ENCODE measurements at regions not wholly inside any gene's neighbourhood (a gene's known extent, or its start where the extent isn't known, plus 50 kb on each side); places are given as distances from the start of the nearest gene placed in this dataset.

DNA sequence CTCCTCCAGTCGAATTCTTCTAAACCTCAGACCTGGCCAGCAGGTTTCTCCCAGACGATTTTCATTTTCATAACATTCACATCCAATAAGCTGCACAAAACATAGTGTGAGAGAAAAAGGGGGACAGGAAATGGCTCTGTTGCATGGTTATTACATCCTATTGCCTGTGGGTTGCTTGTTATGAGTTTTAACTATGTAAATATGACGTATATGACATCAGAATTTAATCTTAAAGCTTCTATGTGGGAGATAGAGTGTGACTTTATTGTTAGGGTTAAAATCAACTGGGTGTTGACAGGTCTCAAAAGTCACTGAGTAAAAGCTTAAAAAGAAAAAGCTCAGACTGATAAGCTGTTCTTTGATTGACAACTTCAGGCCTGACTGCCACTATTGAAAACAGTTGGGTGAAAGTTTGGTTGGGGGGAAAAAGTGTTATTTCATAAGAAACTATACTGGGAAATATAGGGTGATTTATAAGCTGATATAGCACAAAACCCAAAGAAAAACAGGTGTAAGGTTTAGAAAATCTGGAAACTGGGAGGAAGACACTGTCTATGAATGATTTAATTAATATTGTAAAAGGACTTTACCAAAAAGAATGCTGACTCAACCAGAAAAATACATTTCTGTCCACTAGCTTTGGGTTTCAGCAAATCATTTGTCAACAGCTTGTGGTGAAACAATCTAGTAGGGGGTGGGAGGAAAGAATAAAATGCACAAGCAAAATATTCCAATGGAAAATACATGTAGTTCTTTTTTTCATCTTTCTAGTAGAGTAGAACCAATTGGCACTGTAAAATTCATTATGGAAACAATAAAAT lies 134.1 kb upstream of the CEP162 start:
- FAIRE-seq (no peak), DNase-seq (ENCODE audit: low spot score in 2 of 2) (no peak)

DNA sequence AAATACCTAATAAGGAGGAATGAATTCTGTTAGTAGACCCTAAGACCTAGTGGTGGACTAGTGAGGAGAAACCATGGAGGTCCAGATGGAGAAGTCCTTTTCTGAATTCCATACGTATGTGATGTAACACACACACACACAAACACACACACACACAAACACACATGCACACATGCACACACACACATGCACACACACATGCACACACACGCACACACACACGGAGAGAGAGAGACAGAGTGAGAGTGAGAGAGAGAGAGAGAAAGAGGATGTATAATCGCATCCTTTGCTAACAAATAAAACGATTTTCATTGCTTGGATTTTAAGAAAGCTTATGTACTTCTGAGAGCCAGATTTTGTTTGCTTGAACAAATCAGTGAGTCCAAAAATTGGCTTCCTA lies 132.6 kb upstream of the CEP162 start:
- FAIRE-seq (no peak), DNase-seq (ENCODE audit: low spot score in 2 of 2) (no peak)

DNA sequence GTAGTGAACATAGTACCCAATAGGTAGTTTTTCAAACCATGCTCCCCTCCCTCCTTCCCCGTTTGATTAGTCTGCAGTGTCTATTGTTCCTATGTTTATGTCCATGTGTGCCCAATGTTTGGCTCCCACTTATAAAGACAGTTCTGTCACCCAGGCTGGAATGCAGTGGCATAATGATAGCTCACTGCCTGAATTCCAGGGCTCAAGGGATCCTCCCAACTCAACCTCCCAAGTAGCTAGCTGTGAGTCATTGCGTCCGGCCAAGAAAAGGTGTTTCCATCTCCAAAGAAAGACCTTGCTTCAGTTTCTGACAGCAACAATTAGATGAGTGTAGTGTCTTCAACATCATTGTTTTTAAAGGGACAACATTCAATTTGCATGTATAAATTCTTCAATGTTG lies 131.1 kb upstream of the CEP162 start:
- no peak for FAIRE-seq
- DNase-seq (ENCODE audit: low spot score in 2 of 2) = no peak

DNA sequence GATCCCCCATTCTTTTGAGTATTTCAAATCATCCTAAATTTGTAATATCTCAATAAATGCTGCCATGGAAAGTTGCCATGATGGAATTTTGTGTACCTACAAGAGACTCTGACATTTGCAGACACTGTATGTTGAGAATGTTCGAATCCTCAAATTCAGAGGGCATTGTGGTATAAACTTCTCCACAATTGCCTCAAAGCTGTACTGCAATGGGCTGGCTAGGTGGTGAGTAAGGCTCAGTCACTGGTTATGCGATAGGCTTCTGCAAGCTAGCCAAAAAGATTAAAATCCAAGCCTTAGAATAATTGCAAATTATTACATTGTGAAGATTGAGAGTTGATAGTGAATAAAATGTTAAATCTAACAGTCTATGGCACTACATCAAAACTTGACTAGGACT lies 130.2 kb upstream of the CEP162 start:
- DNase-seq (ENCODE audit: low spot score in 2 of 2) (no peak), FAIRE-seq (no peak)

DNA sequence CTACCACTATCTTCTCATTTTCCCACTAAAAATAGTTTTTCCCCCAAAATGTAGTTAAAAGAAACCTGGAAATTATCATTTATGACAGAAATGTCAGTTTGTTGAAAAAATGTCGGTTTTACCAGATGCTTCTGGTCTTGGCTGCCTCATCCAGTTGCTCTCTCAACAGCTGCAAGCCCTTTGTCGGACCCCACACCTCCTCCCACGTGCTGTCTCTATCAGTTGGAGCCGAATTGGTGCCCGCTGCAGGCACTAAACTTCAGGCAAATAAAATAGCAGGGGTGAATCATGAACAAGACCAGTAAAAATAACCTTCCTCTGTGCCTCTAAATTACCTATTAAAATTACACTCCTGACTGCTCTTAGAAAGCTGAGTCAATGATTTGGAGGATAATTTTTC lies 129.5 kb upstream of the CEP162 start:
- DNase-seq (ENCODE audit: low spot score in 2 of 2) (no peak), FAIRE-seq (no peak)

DNA sequence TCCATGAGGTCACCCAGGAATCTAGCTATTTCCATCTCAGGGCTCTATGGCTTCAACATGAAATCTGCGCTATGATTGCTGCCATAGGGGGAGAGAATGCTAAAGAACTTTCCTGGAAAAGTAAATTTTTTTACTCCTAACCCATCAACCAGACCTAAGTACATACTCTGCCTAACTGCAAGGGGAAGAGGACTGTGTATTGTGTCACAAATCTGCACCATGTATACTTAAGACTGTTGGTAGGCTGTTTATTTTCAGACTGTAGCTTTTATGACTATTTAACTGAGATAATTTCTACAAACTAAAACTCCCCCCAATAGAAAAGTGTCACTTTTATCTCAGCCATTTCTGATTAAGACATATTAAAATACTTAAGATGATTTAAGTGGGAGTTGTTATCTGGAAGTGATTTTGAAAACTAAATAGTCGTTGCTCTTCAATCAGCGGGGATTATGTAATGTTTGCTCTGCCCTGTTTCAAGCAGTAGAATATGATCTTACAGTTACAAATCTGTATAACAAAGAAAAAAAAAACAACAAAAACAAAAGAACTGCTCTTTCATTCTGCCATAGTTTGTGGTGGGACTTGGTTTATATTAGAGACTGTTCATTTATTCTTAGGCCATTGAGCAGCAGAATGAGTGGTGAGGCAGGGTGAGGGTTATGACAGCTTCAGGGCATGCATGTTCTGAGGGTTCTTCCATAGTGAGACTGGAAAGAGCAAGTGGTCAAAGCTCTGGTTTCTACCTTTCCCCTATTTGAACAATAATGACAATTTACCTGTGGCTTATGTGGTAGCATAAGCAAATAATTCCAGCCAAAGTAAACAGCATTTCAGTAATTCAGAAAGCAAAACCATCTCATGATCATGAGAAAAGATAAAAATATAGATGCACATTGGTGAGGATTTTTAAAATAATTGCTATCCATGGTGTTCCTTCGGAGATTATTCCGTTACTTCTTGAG lies 126.3 kb upstream of the CEP162 start:
- DNase-seq (ENCODE audit: low spot score in 2 of 2) (no peak), FAIRE-seq (no peak)

DNA sequence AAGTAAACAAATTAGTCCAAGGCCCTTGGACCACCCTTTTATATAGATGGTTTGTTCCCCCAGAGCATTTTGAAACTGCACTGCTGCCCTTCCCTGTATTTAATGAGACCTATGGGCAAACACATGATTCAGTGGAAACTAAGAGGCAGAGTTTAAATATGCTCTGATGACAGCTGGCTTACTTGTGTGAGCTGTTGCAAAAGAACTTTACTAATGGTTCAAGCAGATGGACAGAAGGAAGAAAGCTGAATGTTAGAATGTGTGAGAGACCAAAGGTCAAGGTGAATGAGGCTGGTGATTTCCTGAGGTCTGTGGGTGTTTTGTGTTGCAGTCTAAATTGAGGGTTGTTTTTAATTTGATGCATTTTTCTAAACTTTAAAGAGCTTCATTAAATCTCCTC lies 123.0 kb upstream of the CEP162 start:
- FAIRE-seq (no peak), DNase-seq (ENCODE audit: low spot score in 2 of 2) (no peak)

DNA sequence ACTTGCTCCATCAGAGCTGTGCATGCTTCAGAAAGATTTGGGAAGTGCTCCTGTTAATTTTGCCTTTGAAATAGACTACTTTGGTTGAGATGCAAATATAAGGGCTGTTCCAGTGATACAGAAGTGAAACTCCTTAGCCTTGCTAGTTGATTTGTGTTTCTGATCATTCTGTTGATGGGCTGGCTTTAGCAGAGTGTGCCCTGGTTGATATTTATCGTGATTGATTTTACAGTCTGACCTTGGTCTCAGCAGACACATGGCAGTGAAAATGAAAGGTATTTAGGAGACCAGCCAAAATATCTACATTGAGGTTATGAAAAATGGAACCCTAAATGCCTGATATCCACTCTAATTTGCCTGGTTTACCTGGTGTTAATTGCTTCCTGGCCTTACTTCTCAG lies 122.1 kb upstream of the CEP162 start:
- FAIRE-seq = no peak
- no peak for DNase-seq (ENCODE audit: low spot score in 2 of 2)

DNA sequence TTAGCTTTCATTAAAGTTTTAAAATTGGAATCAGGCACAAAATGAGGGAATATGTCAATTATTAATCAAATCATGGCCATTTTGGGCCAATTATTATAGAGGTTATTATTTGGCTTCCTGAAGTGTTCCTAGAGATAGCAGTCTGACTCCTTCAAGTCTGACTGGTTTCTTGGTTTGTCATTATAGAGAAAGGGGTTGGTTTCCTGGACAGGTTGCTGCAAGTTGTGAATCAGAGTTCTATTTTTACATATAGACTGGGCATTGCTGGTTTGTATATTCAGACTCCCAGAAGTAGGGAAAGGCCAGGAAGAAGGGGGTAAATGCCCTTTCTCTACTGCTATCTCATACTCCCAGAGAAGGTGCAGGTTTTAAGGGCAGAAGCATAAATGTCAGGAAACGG lies 121.4 kb upstream of the CEP162 start:
- DNase-seq (ENCODE audit: low spot score in 2 of 2) (no peak), FAIRE-seq (no peak)

DNA sequence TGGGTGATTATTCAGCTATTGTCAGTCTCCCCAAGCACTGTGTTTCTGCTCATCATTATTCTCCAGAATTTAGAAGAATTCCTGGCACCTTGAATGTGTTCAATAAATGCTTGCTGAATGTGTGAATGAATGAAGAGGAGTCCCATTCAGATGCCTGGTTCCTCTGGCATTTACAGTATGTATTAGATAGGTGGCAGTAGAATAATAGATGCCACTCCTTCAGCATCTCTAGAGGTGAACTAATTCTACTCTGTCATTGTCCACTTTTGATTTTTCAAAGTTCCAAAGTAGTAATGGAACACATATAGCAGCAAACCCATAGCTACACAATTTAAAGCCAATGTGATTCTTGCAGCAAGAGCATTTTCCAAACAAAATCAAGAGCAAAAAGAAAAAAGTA lies 118.9 kb upstream of the CEP162 start:
- FAIRE-seq (no peak), DNase-seq (ENCODE audit: low spot score in 2 of 2) (no peak)

DNA sequence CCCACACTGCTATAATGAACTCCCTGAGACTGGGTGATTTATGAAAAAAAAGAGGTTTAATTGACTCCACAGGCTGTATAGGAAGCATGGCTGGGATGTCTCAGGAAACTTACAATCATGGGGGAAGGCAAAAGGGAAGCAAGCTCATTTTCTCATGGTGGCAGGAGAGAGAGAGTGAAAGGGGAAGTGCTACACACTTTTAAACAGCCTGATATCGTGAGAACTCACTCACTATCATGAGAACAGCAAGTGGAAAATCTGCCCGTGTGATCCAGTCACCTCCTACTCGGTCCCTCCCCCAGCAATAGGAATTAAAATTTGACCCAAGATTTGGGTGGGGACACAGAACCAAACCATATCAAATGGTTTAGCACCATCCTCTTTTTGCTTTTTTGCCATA lies 116.6 kb upstream of the CEP162 start:
- DNase-seq (ENCODE audit: low spot score in 2 of 2) (no peak), FAIRE-seq (no peak)

DNA sequence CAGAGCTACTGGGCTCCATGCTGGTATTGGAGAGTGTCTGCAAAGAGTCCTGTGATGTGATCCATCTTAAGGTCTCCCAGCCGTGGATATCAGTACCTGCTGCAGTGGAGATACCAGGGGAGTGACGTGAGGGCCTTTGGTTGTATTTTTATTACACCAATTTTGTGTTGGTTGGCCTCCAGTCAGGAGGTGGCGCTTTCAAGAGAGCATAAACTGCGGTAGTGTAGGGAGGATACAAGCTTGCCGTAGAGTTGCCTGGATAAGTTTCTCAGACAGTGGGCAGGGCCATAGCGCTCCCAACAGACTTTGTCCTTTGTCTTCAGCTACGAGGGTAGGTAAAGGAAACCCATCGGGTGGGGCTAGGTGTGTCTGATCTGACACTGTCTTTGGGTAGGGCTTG lies 113.0 kb upstream of the CEP162 start:
- DNase-seq (ENCODE audit: low spot score in 2 of 2) = no peak
- no peak for FAIRE-seq

DNA sequence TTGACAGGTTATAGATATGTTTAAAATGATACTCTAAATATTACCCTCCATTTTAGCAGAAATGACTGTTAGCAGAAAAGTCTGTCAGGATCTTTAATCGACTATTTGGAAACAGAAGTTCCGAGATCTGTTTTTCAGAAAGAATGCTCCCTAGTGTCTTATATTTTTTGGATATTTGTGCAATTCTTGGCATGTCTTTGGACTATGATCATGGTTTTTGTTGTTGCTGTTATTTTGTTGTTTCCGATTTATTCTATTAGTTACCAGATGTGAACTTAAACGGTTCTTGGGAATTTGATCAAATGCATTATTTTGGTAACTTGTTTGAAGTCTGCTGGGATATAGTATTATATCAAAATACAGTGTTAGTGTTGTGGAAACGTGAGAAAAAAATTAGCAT lies 106.4 kb upstream of the CEP162 start:
- FAIRE-seq (no peak), DNase-seq (ENCODE audit: low spot score in 2 of 2) (no peak)

DNA sequence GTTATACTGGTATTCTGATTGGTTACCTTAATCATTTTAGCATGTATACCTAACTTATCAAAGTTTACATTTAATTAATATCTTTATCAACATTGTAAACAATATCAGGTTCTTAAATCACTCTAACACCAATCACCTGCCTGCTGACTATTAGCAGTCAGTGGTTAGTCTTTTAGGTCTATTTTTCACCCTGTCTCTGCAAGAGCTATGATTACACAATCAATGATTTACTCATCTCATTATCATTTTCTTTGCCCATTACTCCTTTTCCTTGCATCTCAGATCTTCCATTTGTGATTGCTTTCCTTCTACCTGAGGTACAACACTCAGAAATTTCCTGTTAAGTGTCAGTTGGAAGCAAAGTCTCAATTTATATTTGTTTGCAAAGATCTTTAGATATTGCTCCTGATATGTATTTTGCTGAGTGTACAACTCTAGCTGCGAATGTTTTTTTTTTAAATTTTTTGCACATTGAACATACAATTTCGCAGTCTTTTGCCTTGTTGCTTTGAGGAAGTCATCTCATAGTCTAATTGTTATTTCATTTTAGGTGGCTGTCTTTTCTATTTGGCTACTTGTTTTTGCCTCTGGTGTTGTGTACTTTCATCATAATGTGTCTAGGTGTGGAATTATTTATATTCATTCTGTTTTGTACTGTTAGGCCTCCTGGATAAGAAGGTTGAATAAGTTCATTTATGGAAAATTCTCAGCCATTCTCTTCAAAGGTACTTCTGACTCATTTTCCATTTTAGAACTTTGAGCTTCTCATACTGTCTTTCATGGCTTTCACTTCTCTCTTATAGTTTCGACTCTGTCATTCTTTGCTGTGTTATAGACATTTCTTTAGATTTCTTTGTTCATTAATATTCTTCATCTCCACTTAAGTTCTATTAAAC lies 104.9 kb upstream of the CEP162 start:
- FAIRE-seq = no peak
- no peak for DNase-seq (ENCODE audit: low spot score in 2 of 2)

DNA sequence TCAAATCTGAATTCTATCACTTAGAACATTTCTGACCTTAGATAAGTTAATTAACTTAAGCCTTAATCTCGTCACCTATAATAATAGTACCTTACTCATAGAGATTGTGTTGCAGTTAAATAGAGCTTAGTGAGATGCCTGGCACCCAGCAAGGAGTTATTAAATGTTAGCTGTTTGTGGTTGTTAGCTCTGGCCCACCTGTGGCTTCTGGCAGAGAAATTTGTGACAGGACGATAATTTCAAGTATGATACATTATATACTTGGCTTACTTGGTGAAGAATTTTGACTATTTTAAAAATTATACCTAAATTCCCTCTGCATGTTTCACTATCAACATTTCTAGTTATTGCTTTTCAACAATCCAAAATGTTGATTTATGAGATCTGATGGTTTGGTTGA lies 102.9 kb upstream of the CEP162 start:
- DNase-seq (ENCODE audit: low spot score in 2 of 2) (no peak), FAIRE-seq (no peak)

DNA sequence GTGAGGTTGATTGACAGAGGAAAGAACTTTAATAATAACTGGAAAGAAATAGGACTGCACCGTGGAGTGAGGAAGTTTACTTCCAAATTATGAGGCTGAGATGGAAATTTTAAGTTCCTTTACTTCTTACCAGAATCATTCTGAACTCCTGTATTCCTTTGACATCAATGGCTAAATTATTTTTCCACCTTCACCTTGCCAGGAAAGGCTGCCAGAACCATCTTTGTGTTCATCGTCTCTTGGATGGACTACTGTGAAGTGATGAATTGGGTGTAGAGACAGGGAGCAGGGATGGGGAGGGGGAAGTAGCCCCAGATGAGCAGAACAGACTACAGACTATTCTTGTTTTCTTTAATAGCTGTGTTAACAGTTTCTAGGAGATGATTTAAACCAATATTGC lies 102.1 kb upstream of the CEP162 start:
- DNase-seq (ENCODE audit: low spot score in 2 of 2) = no peak
- no peak for FAIRE-seq

DNA sequence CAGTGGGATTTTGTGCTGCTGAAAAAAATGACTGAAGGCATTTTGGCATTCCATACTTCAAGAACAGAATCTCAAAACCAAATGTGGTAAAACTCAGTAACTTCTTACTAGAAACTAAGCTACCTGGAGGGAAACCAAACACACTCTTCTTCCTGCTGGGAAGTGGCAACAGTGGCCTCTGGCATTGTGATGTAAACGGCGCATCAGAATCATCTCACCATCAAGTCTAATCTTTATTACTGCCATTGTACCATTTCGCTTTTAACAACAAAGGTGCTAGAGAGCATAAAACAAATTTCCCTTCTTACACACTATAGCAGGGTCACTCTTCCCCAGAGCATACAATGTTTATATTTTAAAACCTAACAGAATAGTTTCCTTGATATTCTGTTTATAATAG lies 101.6 kb upstream of the CEP162 start:
- FAIRE-seq (no peak), DNase-seq (ENCODE audit: low spot score in 2 of 2) (no peak)

DNA sequence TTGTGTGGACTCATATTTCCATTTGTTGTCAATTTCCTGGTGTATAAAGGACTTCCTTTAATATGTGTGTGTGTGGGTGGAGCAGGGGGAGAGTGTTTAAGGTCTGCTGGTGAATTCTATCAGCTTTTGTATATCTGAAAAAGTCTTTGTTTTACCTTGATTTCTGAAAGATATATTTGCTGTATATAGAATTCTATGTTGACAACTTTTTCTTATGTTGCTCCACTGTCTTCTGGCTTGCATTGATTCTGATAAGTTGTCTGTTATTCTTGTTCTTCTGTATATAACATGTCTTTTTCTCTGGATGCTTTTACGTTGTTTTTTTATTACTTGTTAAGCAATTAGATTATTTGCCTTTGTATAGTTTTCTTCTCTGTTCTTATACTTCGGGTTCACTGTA lies 90.0 kb upstream of the CEP162 start:
- no peak for DNase-seq (ENCODE audit: low spot score in 2 of 2)
- FAIRE-seq = no peak

DNA sequence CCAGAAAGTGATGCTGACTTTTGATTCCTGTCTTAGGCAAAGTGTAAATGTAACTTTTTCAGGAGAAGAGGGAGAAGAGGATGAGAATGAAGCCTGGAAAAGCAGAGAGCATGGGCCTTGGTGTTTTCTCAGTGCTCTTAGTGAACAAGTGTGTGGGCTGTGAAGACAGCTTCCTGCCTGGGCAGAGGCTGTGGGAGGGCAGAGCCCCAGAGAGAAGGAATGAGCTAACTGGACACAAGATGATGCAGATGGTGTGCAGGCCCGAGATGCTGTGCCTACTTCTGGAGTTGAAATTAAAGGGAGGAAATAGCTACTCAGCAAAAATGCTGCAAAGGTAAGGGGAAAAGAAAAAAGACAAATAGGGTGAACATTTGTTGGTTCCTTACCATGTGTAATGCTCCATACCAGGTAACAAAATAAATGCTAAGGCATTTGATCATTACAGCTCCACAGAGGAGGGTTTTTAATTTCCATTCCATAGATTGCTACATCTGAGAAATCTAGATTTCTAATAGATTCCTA lies 87.0 kb upstream of the CEP162 start:
- FAIRE-seq (no peak), DNase-seq (ENCODE audit: low spot score in 2 of 2) (no peak)

DNA sequence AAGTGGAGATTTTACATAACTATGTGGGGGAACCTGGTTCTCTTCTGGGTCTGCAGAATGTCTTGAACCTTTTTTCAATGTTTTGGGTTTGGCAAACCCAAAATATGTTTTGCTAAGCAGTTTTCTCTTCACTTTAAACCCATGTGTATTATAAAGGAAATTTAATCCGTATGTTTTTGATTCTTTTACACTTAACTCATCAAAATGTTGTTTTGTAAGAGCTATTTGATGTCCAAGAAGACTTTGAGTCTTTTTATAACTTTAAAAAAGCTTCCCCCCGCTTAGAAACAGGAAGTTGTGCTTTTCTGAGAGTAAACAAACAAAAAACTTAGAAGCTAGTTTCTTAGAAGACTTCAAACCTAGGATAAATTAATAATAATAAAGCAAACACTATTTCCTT lies 81.9 kb upstream of the CEP162 start:
- no peak for FAIRE-seq
- no peak for DNase-seq (ENCODE audit: low spot score in 2 of 2)

DNA sequence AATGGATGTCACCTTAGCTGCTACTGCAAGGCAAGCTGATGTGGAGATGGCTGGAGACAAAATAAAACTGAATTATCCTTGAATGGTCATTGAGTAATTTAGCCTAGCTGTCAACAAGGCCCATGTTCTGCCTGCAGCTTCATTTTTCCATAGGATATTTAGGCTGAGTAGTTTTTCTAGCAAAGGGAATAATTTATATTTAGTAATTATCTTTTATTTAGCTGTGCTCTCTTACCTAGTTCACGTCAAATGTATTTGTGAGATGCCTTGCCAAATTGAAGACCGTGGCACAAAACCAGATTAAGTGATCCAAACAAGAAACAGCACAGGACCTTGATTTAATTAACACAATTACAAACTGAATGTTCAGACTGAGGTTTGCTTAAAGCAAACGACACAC lies 77.4 kb upstream of the CEP162 start:
- FAIRE-seq (no peak), DNase-seq (ENCODE audit: low spot score in 2 of 2) (peak in 1 of 2 donors; percentile 4)

Data from frontal cortex (tissue), 3 donors.